ENCODE measurements at regions not wholly inside any gene's neighbourhood (a gene's known extent, or its start where the extent isn't known, plus 50 kb on each side); places are given as distances from the start of the nearest gene placed in this dataset.

DNA sequence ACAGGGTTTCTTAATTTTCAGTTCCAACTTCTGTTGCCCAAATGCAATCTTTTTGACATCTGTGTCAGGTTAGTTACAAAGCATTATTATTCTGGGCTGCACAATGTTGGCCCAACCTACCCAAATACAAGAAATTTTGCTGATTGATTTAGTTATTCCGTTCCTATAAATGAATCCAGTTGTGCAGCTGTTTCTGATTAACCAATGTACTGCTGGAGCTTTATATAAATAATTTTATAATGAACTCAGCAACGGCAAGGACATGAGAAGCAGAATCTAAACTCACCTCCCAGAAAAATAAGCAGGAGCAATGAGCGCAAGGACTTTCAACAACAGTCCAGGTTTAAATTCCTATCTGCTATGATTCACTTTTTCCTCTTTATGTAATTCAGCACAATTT, 76.3 kb upstream of the WIPF1 start:
- TF ChIP-seq, protein P1, sequence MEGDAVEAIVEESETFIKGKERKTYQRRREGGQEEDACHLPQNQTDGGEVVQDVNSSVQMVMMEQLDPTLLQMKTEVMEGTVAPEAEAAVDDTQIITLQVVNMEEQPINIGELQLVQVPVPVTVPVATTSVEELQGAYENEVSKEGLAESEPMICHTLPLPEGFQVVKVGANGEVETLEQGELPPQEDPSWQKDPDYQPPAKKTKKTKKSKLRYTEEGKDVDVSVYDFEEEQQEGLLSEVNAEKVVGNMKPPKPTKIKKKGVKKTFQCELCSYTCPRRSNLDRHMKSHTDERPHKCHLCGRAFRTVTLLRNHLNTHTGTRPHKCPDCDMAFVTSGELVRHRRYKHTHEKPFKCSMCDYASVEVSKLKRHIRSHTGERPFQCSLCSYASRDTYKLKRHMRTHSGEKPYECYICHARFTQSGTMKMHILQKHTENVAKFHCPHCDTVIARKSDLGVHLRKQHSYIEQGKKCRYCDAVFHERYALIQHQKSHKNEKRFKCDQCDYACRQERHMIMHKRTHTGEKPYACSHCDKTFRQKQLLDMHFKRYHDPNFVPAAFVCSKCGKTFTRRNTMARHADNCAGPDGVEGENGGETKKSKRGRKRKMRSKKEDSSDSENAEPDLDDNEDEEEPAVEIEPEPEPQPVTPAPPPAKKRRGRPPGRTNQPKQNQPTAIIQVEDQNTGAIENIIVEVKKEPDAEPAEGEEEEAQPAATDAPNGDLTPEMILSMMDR (IDR thresholded peaks at IDR 0.05), result no peak
- no peak for TF ChIP-seq POLR2AphosphoS5 (IDR thresholded peaks at IDR 0.05)
